ENCODE measurements at regions not wholly inside any gene's neighbourhood (a gene's known extent, or its start where the extent isn't known, plus 50 kb on each side); places are given as distances from the start of the nearest gene placed in this dataset.

GRCh38 chr18:67359873-67360838 lies 156.4 kb downstream of the DSEL start:
- no peaks in the 10 kb centered on the region for H3K36me3 ChIP-seq (ENCODE audit: control insufficient read depth in 2 of 2, insufficient read depth in 2 of 2, low read length in 1 of 2)
- no peaks in the 10 kb centered on the region for H3K9me3 ChIP-seq (ENCODE audit: control insufficient read depth in 2 of 2, insufficient read depth in 1 of 2, low read depth in 1 of 2, low read length in 1 of 2)
- 25 to 26% methylated on average over 8 of the region's 8 CpGs for WGBS, 2 donors
- H3K4me1 ChIP-seq (ENCODE audit: control insufficient read depth in 2 of 2, insufficient read depth in 2 of 2, low read length in 1 of 2) = no peaks in the 10 kb centered on the region
- no peak overlapping the region for H3K27ac ChIP-seq (ENCODE audit: low read depth in 2 of 2, low read length in 1 of 2)
- no peak overlapping the region for H3K4me3 ChIP-seq (ENCODE audit: low read depth in 1 of 2, low read length in 2 of 2)
- no peaks in the 10 kb centered on the region for H3K27me3 ChIP-seq (ENCODE audit: control insufficient read depth in 1 of 2, insufficient read depth in 2 of 2, low read length in 2 of 2)

DNA sequence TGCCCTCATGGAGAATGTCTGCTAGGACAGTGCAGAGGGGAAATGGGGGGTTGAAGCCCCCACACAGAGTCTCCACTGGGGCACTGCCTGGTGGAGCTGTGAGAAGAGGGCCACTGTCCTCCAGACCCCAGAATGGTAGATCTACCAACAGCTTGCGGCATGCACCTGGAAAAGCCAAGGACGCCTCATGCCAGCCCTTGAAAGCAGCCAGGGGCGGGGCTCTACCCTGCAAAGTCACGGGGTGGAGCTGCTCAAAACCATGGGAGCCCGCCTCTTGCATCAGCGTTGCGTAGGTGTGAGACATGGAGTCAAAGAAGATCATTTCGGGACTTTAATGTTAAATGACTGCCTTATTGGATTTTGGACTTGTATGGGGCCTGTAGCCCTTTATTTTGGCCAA lies 157.6 kb downstream of the DSEL start:
- H3K27ac ChIP-seq (ENCODE audit: low read depth in 2 of 2, low read length in 1 of 2) = no peak overlapping the region
- H3K27me3 ChIP-seq (ENCODE audit: control insufficient read depth in 1 of 2, insufficient read depth in 2 of 2, low read length in 2 of 2) = no peaks in the 10 kb centered on the region
- H3K9me3 ChIP-seq (ENCODE audit: control insufficient read depth in 2 of 2, insufficient read depth in 1 of 2, low read depth in 1 of 2, low read length in 1 of 2) = no peaks in the 10 kb centered on the region
- H3K4me3 ChIP-seq (ENCODE audit: low read depth in 1 of 2, low read length in 2 of 2) = no peak overlapping the region
- H3K36me3 ChIP-seq (ENCODE audit: control insufficient read depth in 2 of 2, insufficient read depth in 2 of 2, low read length in 1 of 2) = no peaks in the 10 kb centered on the region
- no peaks in the 10 kb centered on the region for H3K4me1 ChIP-seq (ENCODE audit: control insufficient read depth in 2 of 2, insufficient read depth in 2 of 2, low read length in 1 of 2)
- 87 to 93% methylated on average over 8 of the region's 8 CpGs for WGBS, 2 donors

DNA sequence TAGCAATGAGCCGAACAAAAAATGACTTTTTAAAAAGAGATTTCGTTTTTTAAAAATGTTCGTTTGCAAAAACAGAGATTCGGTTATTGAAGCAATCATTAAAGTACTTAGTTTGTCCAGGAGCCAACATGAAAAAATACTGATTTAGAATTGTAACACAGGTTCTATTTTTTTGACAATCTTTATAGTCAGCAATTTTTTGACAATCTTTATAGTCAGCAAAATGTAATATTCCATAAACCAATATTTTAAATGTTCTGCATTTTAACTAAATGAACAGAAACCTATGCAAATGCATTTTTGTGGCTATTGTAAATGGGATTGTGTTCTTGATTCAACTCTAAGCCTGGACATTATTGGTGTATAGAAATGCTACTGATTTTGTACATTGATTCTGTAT lies 161.8 kb downstream of the DSEL start:
- Histone ChIP-seq H3K4me1 (ENCODE audit: control insufficient read depth in 2 of 2, insufficient read depth in 2 of 2, low read length in 1 of 2) (no peaks in the 10 kb centered on the region), H3K9me3 (ENCODE audit: control insufficient read depth in 2 of 2, insufficient read depth in 1 of 2, low read depth in 1 of 2, low read length in 1 of 2) (no peaks in the 10 kb centered on the region), H3K27me3 (ENCODE audit: control insufficient read depth in 1 of 2, insufficient read depth in 2 of 2, low read length in 2 of 2) (no peaks in the 10 kb centered on the region), H3K4me3 (ENCODE audit: low read depth in 1 of 2, low read length in 2 of 2) (no peak overlapping the region), H3K36me3 (ENCODE audit: control insufficient read depth in 2 of 2, insufficient read depth in 2 of 2, low read length in 1 of 2) (no peaks in the 10 kb centered on the region), H3K27ac (ENCODE audit: low read depth in 2 of 2, low read length in 1 of 2) (no peak overlapping the region)
- 79 to 86% methylated on average over 4 of the region's 4 CpGs for whole genome bisulfite sequencing, 2 donors

DNA sequence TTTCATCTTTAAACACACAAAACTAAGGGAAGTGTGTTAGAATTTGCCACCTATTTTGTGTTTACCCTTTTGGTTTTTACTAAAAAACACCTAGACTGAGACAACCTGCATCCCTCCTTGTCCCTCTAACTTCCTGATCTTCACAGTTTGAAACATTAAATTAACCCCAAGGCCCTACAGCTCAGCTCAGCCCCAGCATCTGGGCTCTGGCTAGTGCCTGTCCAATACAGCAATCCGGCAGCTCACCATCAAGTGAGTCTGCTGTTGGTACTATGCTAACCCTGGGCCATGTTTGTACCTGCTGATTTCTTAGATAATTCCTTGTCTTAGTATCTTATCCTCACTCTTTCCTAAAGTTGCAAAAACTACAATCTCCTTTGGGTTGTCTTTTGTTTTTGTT lies 162.4 kb downstream of the DSEL start:
- WGBS, 2 donors = 38 to 41% methylated on average over 1 of the region's 1 CpG
- H3K4me1 ChIP-seq (ENCODE audit: control insufficient read depth in 2 of 2, insufficient read depth in 2 of 2, low read length in 1 of 2) = no peaks in the 10 kb centered on the region
- H3K27me3 ChIP-seq (ENCODE audit: control insufficient read depth in 1 of 2, insufficient read depth in 2 of 2, low read length in 2 of 2) = no peaks in the 10 kb centered on the region
- H3K36me3 ChIP-seq (ENCODE audit: control insufficient read depth in 2 of 2, insufficient read depth in 2 of 2, low read length in 1 of 2) = no peaks in the 10 kb centered on the region
- H3K4me3 ChIP-seq (ENCODE audit: low read depth in 1 of 2, low read length in 2 of 2) = no peak overlapping the region
- H3K27ac ChIP-seq (ENCODE audit: low read depth in 2 of 2, low read length in 1 of 2) = no peak overlapping the region
- H3K9me3 ChIP-seq (ENCODE audit: control insufficient read depth in 2 of 2, insufficient read depth in 1 of 2, low read depth in 1 of 2, low read length in 1 of 2) = no peaks in the 10 kb centered on the region

- WGBS, 2 donors = 43 to 48% methylated on average over 1 of the region's 1 CpG
- H3K4me3 ChIP-seq (ENCODE audit: low read depth in 1 of 2, low read length in 2 of 2) = no peak overlapping the region
- H3K9me3 ChIP-seq (ENCODE audit: control insufficient read depth in 2 of 2, insufficient read depth in 1 of 2, low read depth in 1 of 2, low read length in 1 of 2) = no peaks in the 10 kb centered on the region
- no peak overlapping the region for H3K27ac ChIP-seq (ENCODE audit: low read depth in 2 of 2, low read length in 1 of 2)
- H3K4me1 ChIP-seq (ENCODE audit: control insufficient read depth in 2 of 2, insufficient read depth in 2 of 2, low read length in 1 of 2) = no peaks in the 10 kb centered on the region
- no peaks in the 10 kb centered on the region for H3K27me3 ChIP-seq (ENCODE audit: control insufficient read depth in 1 of 2, insufficient read depth in 2 of 2, low read length in 2 of 2)
- H3K36me3 ChIP-seq (ENCODE audit: control insufficient read depth in 2 of 2, insufficient read depth in 2 of 2, low read length in 1 of 2) = no peaks in the 10 kb centered on the region
Observed at GRCh38 chr18:67347438-67347837, 169.1 kb downstream of the DSEL start.

GRCh38 chr18:67342159-67342558 lies 174.4 kb downstream of the DSEL start:
- no peak overlapping the region for H3K27ac ChIP-seq (ENCODE audit: low read depth in 2 of 2, low read length in 1 of 2)
- H3K9me3 ChIP-seq (ENCODE audit: control insufficient read depth in 2 of 2, insufficient read depth in 1 of 2, low read depth in 1 of 2, low read length in 1 of 2) = peaks cover 0 to 2% of the 10 kb centered on the region in 2 donors
- H3K4me1 ChIP-seq (ENCODE audit: control insufficient read depth in 2 of 2, insufficient read depth in 2 of 2, low read length in 1 of 2) = no peaks in the 10 kb centered on the region
- 50% methylated on average over 2 of the region's 2 CpGs for WGBS, 2 donors
- H3K4me3 ChIP-seq (ENCODE audit: low read depth in 1 of 2, low read length in 2 of 2) = no peak overlapping the region
- H3K27me3 ChIP-seq (ENCODE audit: control insufficient read depth in 1 of 2, insufficient read depth in 2 of 2, low read length in 2 of 2) = no peaks in the 10 kb centered on the region
- no peaks in the 10 kb centered on the region for H3K36me3 ChIP-seq (ENCODE audit: control insufficient read depth in 2 of 2, insufficient read depth in 2 of 2, low read length in 1 of 2)

DNA sequence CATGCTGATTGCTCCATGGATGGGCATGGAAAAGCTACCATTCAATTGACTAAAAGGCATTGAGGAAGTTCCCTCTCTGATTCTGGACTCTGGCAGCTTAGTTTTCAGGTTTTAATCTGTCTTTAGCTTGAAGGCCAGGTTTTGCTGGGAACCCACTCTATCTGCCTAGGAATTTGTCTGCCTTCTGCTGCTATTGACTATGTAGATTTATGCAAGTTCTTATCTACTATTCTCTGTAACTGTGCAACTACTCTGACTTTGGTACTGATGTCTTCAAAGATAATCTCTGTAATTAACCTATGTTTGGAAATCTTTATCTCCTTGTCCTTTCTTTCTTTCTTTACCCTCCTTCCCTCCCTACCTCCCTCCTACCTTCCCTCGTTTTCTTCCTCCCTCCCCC lies 178.8 kb downstream of the DSEL start:
- Histone ChIP-seq H3K36me3 (ENCODE audit: control insufficient read depth in 2 of 2, insufficient read depth in 2 of 2, low read length in 1 of 2) (no peaks in the 10 kb centered on the region), H3K4me3 (ENCODE audit: low read depth in 1 of 2, low read length in 2 of 2) (no peak overlapping the region), H3K27me3 (ENCODE audit: control insufficient read depth in 1 of 2, insufficient read depth in 2 of 2, low read length in 2 of 2) (no peaks in the 10 kb centered on the region), H3K4me1 (ENCODE audit: control insufficient read depth in 2 of 2, insufficient read depth in 2 of 2, low read length in 1 of 2) (no peaks in the 10 kb centered on the region), H3K27ac (ENCODE audit: low read depth in 2 of 2, low read length in 1 of 2) (no peak overlapping the region), H3K9me3 (ENCODE audit: control insufficient read depth in 2 of 2, insufficient read depth in 1 of 2, low read depth in 1 of 2, low read length in 1 of 2) (peaks cover 2 to 3% of the 10 kb centered on the region in 2 donors)
- WGBS, 2 donors = 26 to 37% methylated on average over 1 of the region's 1 CpG

GRCh38 chr18:67331857-67332256 lies 184.7 kb downstream of the DSEL start:
- Histone ChIP-seq H3K27me3 (ENCODE audit: control insufficient read depth in 1 of 2, insufficient read depth in 2 of 2, low read length in 2 of 2) (no peaks in the 10 kb centered on the region), H3K4me3 (ENCODE audit: low read depth in 1 of 2, low read length in 2 of 2) (no peak overlapping the region), H3K4me1 (ENCODE audit: control insufficient read depth in 2 of 2, insufficient read depth in 2 of 2, low read length in 1 of 2) (no peaks in the 10 kb centered on the region), H3K36me3 (ENCODE audit: control insufficient read depth in 2 of 2, insufficient read depth in 2 of 2, low read length in 1 of 2) (no peaks in the 10 kb centered on the region), H3K27ac (ENCODE audit: low read depth in 2 of 2, low read length in 1 of 2) (no peak overlapping the region), H3K9me3 (ENCODE audit: control insufficient read depth in 2 of 2, insufficient read depth in 1 of 2, low read depth in 1 of 2, low read length in 1 of 2) (peaks cover 0 to 2% of the 10 kb centered on the region in 2 donors)
- 30 to 34% methylated on average over 1 of the region's 1 CpG for WGBS, 2 donors

- no peaks in the 10 kb centered on the region for H3K36me3 ChIP-seq (ENCODE audit: control insufficient read depth in 2 of 2, insufficient read depth in 2 of 2, low read length in 1 of 2)
- no peaks in the 10 kb centered on the region for H3K27me3 ChIP-seq (ENCODE audit: control insufficient read depth in 1 of 2, insufficient read depth in 2 of 2, low read length in 2 of 2)
- no peak overlapping the region for H3K4me3 ChIP-seq (ENCODE audit: low read depth in 1 of 2, low read length in 2 of 2)
- 64 to 72% methylated on average over 2 of the region's 2 CpGs for WGBS, 2 donors
- no peaks in the 10 kb centered on the region for H3K4me1 ChIP-seq (ENCODE audit: control insufficient read depth in 2 of 2, insufficient read depth in 2 of 2, low read length in 1 of 2)
- no peak overlapping the region for H3K27ac ChIP-seq (ENCODE audit: low read depth in 2 of 2, low read length in 1 of 2)
- no peaks in the 10 kb centered on the region for H3K9me3 ChIP-seq (ENCODE audit: control insufficient read depth in 2 of 2, insufficient read depth in 1 of 2, low read depth in 1 of 2, low read length in 1 of 2)
Observed at GRCh38 chr18:67319109-67319508, 197.4 kb downstream of the DSEL start.

DNA sequence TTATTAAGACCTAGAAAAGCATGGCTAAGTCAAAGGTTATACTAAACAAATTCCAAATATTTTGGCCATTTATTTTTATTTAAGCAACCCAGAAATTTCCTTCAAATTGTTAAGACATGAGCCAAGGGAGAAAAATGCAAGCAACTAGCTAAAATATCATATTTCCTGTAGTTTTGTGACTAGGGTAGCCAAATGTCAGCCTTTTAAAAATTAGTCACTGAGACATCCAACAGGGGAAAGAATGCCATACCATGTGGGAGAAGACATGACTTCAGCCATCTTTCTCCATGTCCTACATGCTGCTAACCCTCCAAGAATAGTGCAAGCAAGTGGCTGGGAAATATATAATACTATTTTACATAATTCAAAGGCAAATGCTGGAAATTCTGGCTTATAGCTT lies 197.9 kb downstream of the DSEL start:
- Histone ChIP-seq H3K4me3 (ENCODE audit: low read depth in 1 of 2, low read length in 2 of 2) (no peak overlapping the region), H3K4me1 (ENCODE audit: control insufficient read depth in 2 of 2, insufficient read depth in 2 of 2, low read length in 1 of 2) (no peaks in the 10 kb centered on the region), H3K9me3 (ENCODE audit: control insufficient read depth in 2 of 2, insufficient read depth in 1 of 2, low read depth in 1 of 2, low read length in 1 of 2) (no peaks in the 10 kb centered on the region), H3K27me3 (ENCODE audit: control insufficient read depth in 1 of 2, insufficient read depth in 2 of 2, low read length in 2 of 2) (no peaks in the 10 kb centered on the region), H3K27ac (ENCODE audit: low read depth in 2 of 2, low read length in 1 of 2) (no peak overlapping the region), H3K36me3 (ENCODE audit: control insufficient read depth in 2 of 2, insufficient read depth in 2 of 2, low read length in 1 of 2) (no peaks in the 10 kb centered on the region)

Measured in esophagus (tissue), 2 donors.